ENCODE measurements at regions not wholly inside any gene's neighbourhood (a gene's known extent, or its start where the extent isn't known, plus 50 kb on each side); places are given as distances from the start of the nearest gene placed in this dataset.

DNA sequence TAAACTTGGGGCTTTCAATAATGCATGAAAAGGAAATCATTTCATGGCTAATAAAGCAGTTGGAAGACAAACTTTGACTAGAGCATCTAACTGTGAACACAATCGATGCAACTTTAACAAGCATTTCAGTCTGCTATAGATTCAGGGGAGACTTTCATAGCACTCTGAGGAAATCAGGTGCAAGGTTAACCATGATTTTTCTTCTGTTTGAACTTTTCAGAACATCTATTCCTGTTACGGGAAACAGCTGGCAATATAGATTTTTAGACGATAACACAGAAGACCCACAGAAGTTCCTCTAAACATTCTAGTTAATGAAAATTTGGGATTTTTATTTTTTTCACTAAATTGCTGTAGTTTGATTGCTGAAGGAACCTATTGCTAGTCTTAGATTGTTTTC is 177.3 kb downstream of the TRIM33 start:
- intact Hi-C loops (cut with DNase I): no loop called here
- Histone ChIP-seq H3K27ac (no peak overlapping the region), H3K36me3 (ENCODE audit: insufficient read depth in 1 of 2, low read depth in 1 of 2) (no peaks in the 10 kb centered on the region), H3K9me3 (no peaks in the 10 kb centered on the region), H3K27me3 (ENCODE audit: insufficient read depth in 3 of 3, low read length in 2 of 3) (peaks cover 0 to 7% (median 0%) of the 10 kb centered on the region in 3 donors), H3K4me1 (no peaks in the 10 kb centered on the region), H3K4me3 (no peak overlapping the region)
- 68 to 75% (median 70%) methylated on average over 3 of the region's 3 CpGs for WGBS, 3 donors
- ATAC-seq (no peak), DNase-seq (no peak)
- TF ChIP-seq, protein P1, sequence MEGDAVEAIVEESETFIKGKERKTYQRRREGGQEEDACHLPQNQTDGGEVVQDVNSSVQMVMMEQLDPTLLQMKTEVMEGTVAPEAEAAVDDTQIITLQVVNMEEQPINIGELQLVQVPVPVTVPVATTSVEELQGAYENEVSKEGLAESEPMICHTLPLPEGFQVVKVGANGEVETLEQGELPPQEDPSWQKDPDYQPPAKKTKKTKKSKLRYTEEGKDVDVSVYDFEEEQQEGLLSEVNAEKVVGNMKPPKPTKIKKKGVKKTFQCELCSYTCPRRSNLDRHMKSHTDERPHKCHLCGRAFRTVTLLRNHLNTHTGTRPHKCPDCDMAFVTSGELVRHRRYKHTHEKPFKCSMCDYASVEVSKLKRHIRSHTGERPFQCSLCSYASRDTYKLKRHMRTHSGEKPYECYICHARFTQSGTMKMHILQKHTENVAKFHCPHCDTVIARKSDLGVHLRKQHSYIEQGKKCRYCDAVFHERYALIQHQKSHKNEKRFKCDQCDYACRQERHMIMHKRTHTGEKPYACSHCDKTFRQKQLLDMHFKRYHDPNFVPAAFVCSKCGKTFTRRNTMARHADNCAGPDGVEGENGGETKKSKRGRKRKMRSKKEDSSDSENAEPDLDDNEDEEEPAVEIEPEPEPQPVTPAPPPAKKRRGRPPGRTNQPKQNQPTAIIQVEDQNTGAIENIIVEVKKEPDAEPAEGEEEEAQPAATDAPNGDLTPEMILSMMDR (IDR thresholded peaks at IDR 0.05): no peak

DNA sequence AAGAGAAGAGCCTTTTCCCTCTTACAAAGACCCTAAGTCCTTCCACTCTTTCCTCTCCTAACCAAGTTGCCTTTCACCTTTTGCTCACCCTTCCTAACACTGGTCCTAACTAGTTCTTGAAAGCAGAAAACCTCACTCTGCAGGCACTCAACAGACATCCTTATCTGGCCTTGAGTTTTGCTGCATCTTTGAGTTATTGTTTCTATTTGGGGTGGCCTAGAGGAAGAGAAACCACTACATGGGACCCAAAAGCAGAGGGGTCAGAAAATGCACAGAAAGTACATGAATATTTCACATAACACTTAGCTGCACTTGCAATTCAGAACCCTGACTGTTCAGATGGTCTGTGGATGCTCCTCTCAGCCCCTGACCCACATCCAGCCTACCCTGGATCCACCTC is 178.3 kb upstream of the SYT6 start:
- ATAC-seq (no peak), DNase-seq (no peak)
- Histone ChIP-seq H3K27ac (no peak overlapping the region), H3K4me3 (no peak overlapping the region), H3K27me3 (ENCODE audit: insufficient read depth in 3 of 3, low read length in 2 of 3) (peaks cover 0 to 7% (median 0%) of the 10 kb centered on the region in 3 donors), H3K9me3 (no peaks in the 10 kb centered on the region), H3K36me3 (ENCODE audit: insufficient read depth in 1 of 2, low read depth in 1 of 2) (no peaks in the 10 kb centered on the region), H3K4me1 (no peaks in the 10 kb centered on the region)
- intact Hi-C loops (cut with DNase I): no loop called here
- TF ChIP-seq, protein P1 (IDR thresholded peaks at IDR 0.05): no peak

DNA sequence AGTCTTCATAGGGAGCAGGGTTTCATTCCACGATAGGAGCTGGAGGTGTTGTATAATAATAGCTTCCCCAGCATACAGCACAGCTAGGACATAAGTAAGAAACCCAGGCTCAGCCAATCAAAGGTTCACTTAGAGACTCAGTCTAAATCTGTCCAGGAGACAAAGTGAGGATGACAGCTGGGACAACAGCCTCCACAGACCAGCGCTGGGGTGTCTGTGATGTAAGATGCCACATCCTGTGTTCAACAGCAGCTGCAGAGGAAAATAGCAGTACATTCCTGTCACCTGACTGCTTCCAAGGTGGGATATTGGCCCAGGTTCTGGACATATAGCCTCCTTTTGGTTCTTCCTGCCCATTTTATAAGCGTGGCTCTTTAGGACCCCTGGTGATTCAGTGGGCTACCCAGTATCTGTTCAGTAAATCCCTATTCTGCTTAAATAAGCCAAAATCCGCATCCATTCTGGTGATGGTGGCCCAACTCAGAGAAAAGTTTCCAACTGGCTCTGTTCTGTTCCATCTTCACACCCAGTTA is 176.8 kb upstream of the SYT6 start:
- no peak for DNase-seq
- no peaks in the 10 kb centered on the region for H3K9me3 ChIP-seq
- TF ChIP-seq, protein P1 (IDR thresholded peaks at IDR 0.05): no peak
- no peak for ATAC-seq
- no peaks in the 10 kb centered on the region for H3K4me1 ChIP-seq
- peaks cover 0 to 7% (median 0%) of the 10 kb centered on the region in 3 donors for H3K27me3 ChIP-seq (ENCODE audit: insufficient read depth in 3 of 3, low read length in 2 of 3)
- 54 to 71% (median 63%) methylated on average over 4 of the region's 4 CpGs for WGBS, 3 donors
- no peaks in the 10 kb centered on the region for H3K36me3 ChIP-seq (ENCODE audit: insufficient read depth in 1 of 2, low read depth in 1 of 2)
- no peak overlapping the region for H3K27ac ChIP-seq
- intact Hi-C loops (cut with DNase I): no loop called here
- H3K4me3 ChIP-seq: no peak overlapping the region

DNA sequence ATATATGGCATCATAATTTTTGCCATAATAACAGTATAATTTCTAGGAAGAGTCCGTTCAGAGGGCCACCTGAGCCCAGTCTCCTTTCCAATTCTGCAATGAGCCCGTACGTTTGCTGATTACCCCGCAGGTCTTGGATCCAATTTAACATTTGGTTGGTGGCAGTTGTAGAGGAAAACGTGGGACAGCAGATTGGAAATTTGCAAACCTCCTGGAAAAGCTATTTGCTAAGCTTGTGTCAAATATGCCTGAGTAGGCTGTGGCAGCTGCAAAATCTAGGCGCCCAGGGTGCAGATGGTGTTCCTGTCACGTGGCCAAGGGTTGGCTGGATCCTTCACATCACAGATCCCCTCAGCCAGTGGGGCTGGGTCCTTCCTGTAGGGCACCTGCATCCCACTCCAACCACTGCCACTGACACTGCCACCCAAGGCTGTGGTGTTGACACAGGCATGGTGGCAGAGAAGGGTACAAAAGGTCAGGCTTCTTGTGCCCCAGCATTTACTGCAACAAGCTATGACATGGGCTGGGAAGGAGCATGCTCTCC is 174.8 kb upstream of the SYT6 start:
- Histone ChIP-seq H3K4me3 (no peak overlapping the region), H3K36me3 (ENCODE audit: insufficient read depth in 1 of 2, low read depth in 1 of 2) (no peaks in the 10 kb centered on the region), H3K9me3 (no peaks in the 10 kb centered on the region), H3K27me3 (ENCODE audit: insufficient read depth in 3 of 3, low read length in 2 of 3) (peaks cover 0 to 7% (median 0%) of the 10 kb centered on the region in 3 donors), H3K4me1 (no peaks in the 10 kb centered on the region), H3K27ac (no peak overlapping the region)
- no peak for DNase-seq
- ATAC-seq: no peak
- intact Hi-C loops (cut with DNase I): no loop called here
- TF ChIP-seq, protein P1 (IDR thresholded peaks at IDR 0.05): no peak
- 35 to 45% (median 35%) methylated on average over 7 of the region's 7 CpGs for WGBS, 3 donors

DNA sequence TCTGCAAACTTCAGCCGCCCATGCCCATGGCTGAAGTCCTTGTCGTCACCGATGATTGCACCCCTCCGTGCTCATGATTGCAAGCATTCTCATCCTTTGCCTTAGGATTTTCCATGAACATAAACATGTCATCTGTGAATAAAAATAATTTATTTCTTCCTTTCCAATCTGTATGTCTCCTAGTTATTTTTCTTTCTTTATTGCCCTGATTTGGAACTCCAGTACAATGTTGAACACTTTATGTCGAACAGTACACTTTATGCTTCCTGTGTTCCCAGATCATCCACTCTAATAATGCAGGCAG is 170.9 kb upstream of the SYT6 start:
- Histone ChIP-seq H3K4me1 (no peaks in the 10 kb centered on the region), H3K4me3 (no peak overlapping the region), H3K27me3 (ENCODE audit: insufficient read depth in 3 of 3, low read length in 2 of 3) (peaks cover 0 to 4% (median 0%) of the 10 kb centered on the region in 3 donors), H3K9me3 (no peaks in the 10 kb centered on the region), H3K27ac (no peak overlapping the region), H3K36me3 (ENCODE audit: insufficient read depth in 1 of 2, low read depth in 1 of 2) (no peaks in the 10 kb centered on the region)
- ATAC-seq (no peak), DNase-seq (no peak)
- 73 to 81% (median 73%) methylated on average over 5 of the region's 5 CpGs for WGBS, 3 donors
- TF ChIP-seq, protein P1 (IDR thresholded peaks at IDR 0.05): no peak
- intact Hi-C loops (cut with DNase I): no loop called here
